H9 (cell line): ENCODE measurements at regions not wholly inside any gene's neighbourhood (a gene's known extent, or its start where the extent isn't known, plus 50 kb on each side); places are given as distances from the start of the nearest gene placed in this dataset.

Source experiments
- DNase-seq: peaks from one replicate; pipeline ENCODE4 v3.0.0-alpha.2; 2017
- H2AFZ ChIP-seq: one replicate; pipeline ENCODE4 v1.6.1; 2013; ENCODE audit warnings: mild to moderate bottlenecking, low read length, control low read depth, moderate library complexity
- H2AK5ac ChIP-seq: 2 replicates; pipeline ENCODE4 v1.6.1; 2013; ENCODE audit warnings: low read length, control low read depth, mixed read lengths; ENCODE audit not compliant: insufficient read length
- H2BK120ac ChIP-seq: one replicate; pipeline ENCODE4 v1.6.1; 2013; ENCODE audit warnings: low read depth, mild to moderate bottlenecking, low read length, control low read depth, inconsistent platforms; ENCODE audit not compliant: poor library complexity, severe bottlenecking
- H2BK12ac ChIP-seq: 2 replicates; pipeline ENCODE4 v1.6.1; 2013; ENCODE audit warnings: low read length, control low read depth, mixed read lengths, low read depth; ENCODE audit not compliant: insufficient read length
- H2BK15ac ChIP-seq: 2 replicates; pipeline ENCODE4 v1.6.1; 2013; ENCODE audit warnings: low read depth, low read length, control low read depth
- H2BK20ac ChIP-seq: one replicate; pipeline ENCODE4 v1.6.1; 2013; ENCODE audit warnings: low read depth, mild to moderate bottlenecking, low read length, control low read depth, inconsistent platforms; ENCODE audit not compliant: poor library complexity, severe bottlenecking
- H2BK5ac ChIP-seq: 2 replicates; pipeline ENCODE4 v1.6.1; 2013; ENCODE audit warnings: low read length, control low read depth, mixed read lengths; ENCODE audit not compliant: insufficient read length
- H3K14ac ChIP-seq: 2 replicates; pipeline ENCODE4 v1.6.1; 2013; ENCODE audit warnings: low read length, control low read depth; ENCODE audit not compliant: insufficient read depth
- H3K18ac ChIP-seq: 2 replicates; pipeline ENCODE4 v1.6.1; 2013; ENCODE audit warnings: low read depth, mild to moderate bottlenecking, mixed read lengths, low read length, control low read depth; ENCODE audit not compliant: insufficient read length
- H3K23ac ChIP-seq: 2 replicates; pipeline ENCODE4 v1.6.1; 2013; ENCODE audit warnings: low read length, control low read depth, mixed read lengths, low read depth; ENCODE audit not compliant: insufficient read length
- H3K23me2 ChIP-seq: 2 replicates; pipeline ENCODE4 v1.6.1; 2013; ENCODE audit warnings: low read depth, mild to moderate bottlenecking, mixed read lengths, low read length, control low read depth; ENCODE audit not compliant: insufficient read length, poor library complexity, severe bottlenecking
- H3K27ac ChIP-seq: 2 replicates; pipeline ENCODE4 v1.5.1; 2013; ENCODE audit warnings: low read length, control low read depth, mixed read lengths, low read depth; ENCODE audit not compliant: insufficient read length
- H3K27me3 ChIP-seq: 2 replicates; pipeline ENCODE4 v1.6.1; 2013; ENCODE audit warnings: low read length, control low read depth, inconsistent platforms; ENCODE audit not compliant: insufficient read depth
- H3K4ac ChIP-seq: 2 replicates; pipeline ENCODE4 v1.6.1; 2013; ENCODE audit warnings: low read depth, mild to moderate bottlenecking, control low read depth, inconsistent platforms, low read length, moderate library complexity
- H3K4me1 ChIP-seq: 2 replicates; pipeline ENCODE4 v1.6.1; 2013; ENCODE audit warnings: low read length, control low read depth, inconsistent platforms; ENCODE audit not compliant: insufficient read depth
- H3K4me2 ChIP-seq: 2 replicates; pipeline ENCODE4 v1.6.1; 2013; ENCODE audit warnings: low read length, control low read depth, mixed read lengths; ENCODE audit not compliant: insufficient read length, insufficient read depth
- H3K56ac ChIP-seq: 2 replicates; pipeline ENCODE4 v1.6.1; 2013; ENCODE audit warnings: low read depth, mild to moderate bottlenecking, mixed read lengths, low read length, control low read depth; ENCODE audit not compliant: insufficient read length
- H3K79me1 ChIP-seq: 2 replicates; pipeline ENCODE4 v1.6.1; 2013; ENCODE audit warnings: low read depth, mild to moderate bottlenecking, moderate library complexity, low read length, control low read depth, inconsistent platforms; ENCODE audit not compliant: insufficient read depth, poor library complexity, severe bottlenecking
- H3K79me2 ChIP-seq: 2 replicates; pipeline ENCODE4 v1.6.1; 2013; ENCODE audit warnings: low read length, control low read depth, inconsistent platforms; ENCODE audit not compliant: insufficient read depth
- H3K9ac ChIP-seq: 2 replicates; pipeline ENCODE4 v1.6.1; 2013; ENCODE audit warnings: low read length, control low read depth, mixed read lengths; ENCODE audit not compliant: insufficient read length; ENCODE audit errors: extremely low read depth
- H3K9me3 ChIP-seq: one replicate; pipeline ENCODE4 v1.6.1; 2013; ENCODE audit warnings: low read depth, low read length, inconsistent platforms; ENCODE audit not compliant: control insufficient read depth
- H3T11ph ChIP-seq: one replicate; pipeline ENCODE4 v1.6.1; 2013; ENCODE audit warnings: mild to moderate bottlenecking, low read length, control low read depth, inconsistent platforms
- H4K20me1 ChIP-seq: one replicate; pipeline ENCODE4 v1.6.1; 2013; ENCODE audit not compliant: control insufficient read depth, insufficient read length, insufficient read depth
- H4K5ac ChIP-seq: 2 replicates; pipeline ENCODE4 v1.6.1; 2013; ENCODE audit warnings: low read depth, mild to moderate bottlenecking, mixed read lengths, low read length, control low read depth; ENCODE audit not compliant: insufficient read length
- H4K8ac ChIP-seq: replicated peaks from 2 replicates; pipeline ENCODE4 v1.6.1; 2013; ENCODE audit warnings: low read length, control low read depth, mixed read lengths, low read depth; ENCODE audit not compliant: insufficient read length
- H4K91ac ChIP-seq: 2 replicates; pipeline ENCODE4 v1.6.1; 2013; ENCODE audit warnings: low read depth, mild to moderate bottlenecking, moderate library complexity, mixed read lengths, low read length, control low read depth; ENCODE audit not compliant: insufficient read length
- H3K27ac Mint-ChIP-seq, 3 experiments: 2 replicates in 2 of 3; 3 replicates in 1 of 3; pipeline ENCODE4 v1.8.0; 2020 to 2021; ENCODE audit warnings: mixed read lengths in 3 of 3, mild to moderate bottlenecking in 1 of 3, moderate library complexity in 1 of 3
- H3K27me3 Mint-ChIP-seq: 2 replicates; pipeline ENCODE4 v1.8.0; 2021; ENCODE audit warnings: low read depth, mild to moderate bottlenecking, moderate library complexity, mixed read lengths
- H3K36me3 Mint-ChIP-seq, 3 experiments: 2 replicates in 2 of 3; 3 replicates in 1 of 3; pipeline ENCODE4 v1.8.0; 2020 to 2021; ENCODE audit warnings: low read depth in 3 of 3, mixed read lengths in 3 of 3; ENCODE audit not compliant: insufficient read depth in 1 of 3
- H3K4me1 Mint-ChIP-seq, 2 experiments: 2 replicates each; pipeline ENCODE4 v1.8.0; 2020; ENCODE audit warnings: mixed read lengths in 2 of 2
- H3K4me3 Mint-ChIP-seq, 2 experiments: 2 replicates in 1 of 2; 3 replicates in 1 of 2; pipeline ENCODE4 v1.8.0; 2020 to 2021; ENCODE audit warnings: mild to moderate bottlenecking in 2 of 2, mixed read lengths in 2 of 2, moderate library complexity in 1 of 2
- H3K9me3 Mint-ChIP-seq, 2 experiments: 2 replicates in 1 of 2; 3 replicates in 1 of 2; pipeline ENCODE4 v1.8.0; 2020; ENCODE audit warnings: mild to moderate bottlenecking in 2 of 2, mixed read lengths in 2 of 2, moderate library complexity in 1 of 2
- CTCF ChIP-seq: fragments of 200-600 bp; sonication (generic); conservative IDR thresholded peaks from 3 replicates; pipeline ENCODE4 v1.8.0; 2021; ENCODE audit warnings: antibody characterized with exemption, mild to moderate bottlenecking
- WGBS: extraction: QIAGEN DNeasy Blood & Tissue Kit; methylation state at CpG from one replicate; pipeline ENCODE4 v1.1.7; 2013; ENCODE audit warnings: missing lambda C conversion rate, low lambda C conversion rate, mixed read lengths; ENCODE audit not compliant: insufficient read length; ENCODE audit errors: extremely low coverage; 5-methylcytosine and 5-hydroxymethylcytosine counted together

DNA sequence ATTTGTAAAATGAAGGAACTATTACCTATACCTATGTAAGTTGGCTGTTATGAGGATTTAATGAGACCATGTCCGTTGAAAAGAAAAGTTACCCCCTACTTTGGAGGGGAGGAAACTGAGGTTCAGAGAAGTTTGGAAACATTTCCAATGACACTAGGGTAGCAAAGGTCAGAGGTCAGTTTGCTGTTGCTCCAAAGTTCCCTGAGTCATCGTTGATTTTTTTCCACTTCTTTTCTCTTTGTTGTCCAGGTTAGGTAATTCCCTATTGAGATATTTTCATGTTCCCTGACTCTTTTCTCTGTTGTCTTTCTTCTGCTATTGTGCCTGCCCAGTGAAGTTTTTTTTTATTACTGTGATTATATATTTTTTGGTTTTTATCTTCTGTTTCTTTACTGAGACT lies 213.8 kb upstream of the C1orf174 start:
- no peak overlapping the region for H2BK5ac ChIP-seq
- Mint-ChIP-seq H3K27me3 (peaks cover 27% of the 10 kb centered on the region), H3K27ac (no peak overlapping the region), H3K9me3 (peaks cover 15 to 23% of the 10 kb centered on the region in 2 experiments), H3K36me3 (peaks cover 0 to 12% (median 8%) of the 10 kb centered on the region in 3 experiments; a peak in 4 of 7 replicates), H3K4me3 (no peak overlapping the region; a peak in 1 of 5 replicates), H3K4me1 (peaks cover 27 to 39% of the 10 kb centered on the region in 2 experiments)
- TF ChIP-seq CTCF, result no peak
- H3K9me3 ChIP-seq, result no peaks in the 10 kb centered on the region
- no peak overlapping the region for H3K23ac ChIP-seq
- H3K4ac ChIP-seq, result no peak overlapping the region
- no peak overlapping the region for H3K56ac ChIP-seq
- no peaks in the 10 kb centered on the region for H3K4me1 ChIP-seq
- H3T11ph ChIP-seq, result no peak overlapping the region
- no peak overlapping the region for H2BK20ac ChIP-seq
- H4K91ac ChIP-seq, result no peak overlapping the region
- DNase-seq, result no peak
- H3K79me2 ChIP-seq, result no peaks in the 10 kb centered on the region
- no peak overlapping the region for H4K5ac ChIP-seq
- H3K27ac ChIP-seq, result no peak overlapping the region
- no peak overlapping the region for H3K18ac ChIP-seq
- no peaks in the 10 kb centered on the region for H3K79me1 ChIP-seq
- no peak overlapping the region for H3K4me2 ChIP-seq
- no peak overlapping the region for H3K9ac ChIP-seq
- H2BK15ac ChIP-seq, result no peak overlapping the region
- H3K14ac ChIP-seq, result no peak overlapping the region
- no peak overlapping the region for H2AK5ac ChIP-seq
- H2BK12ac ChIP-seq, result no peak overlapping the region
- no peaks in the 10 kb centered on the region for H3K27me3 ChIP-seq
- no peaks in the 10 kb centered on the region for H4K20me1 ChIP-seq
- H2AFZ ChIP-seq, result no peak overlapping the region
- H4K8ac ChIP-seq, result no peak overlapping the region
- H2BK120ac ChIP-seq, result no peak overlapping the region
- peaks cover 3% of the 10 kb centered on the region for H3K23me2 ChIP-seq
- no CpG with 5 or more reads among the region's 2 CpGs for WGBS
